ENCODE measurements at regions not wholly inside any gene's neighbourhood (a gene's known extent, or its start where the extent isn't known, plus 50 kb on each side); places are given as distances from the start of the nearest gene placed in this dataset.

GRCh38 chr14:89504091-89504490 lies 87.1 kb upstream of the FOXN3 start:
- TF ChIP-seq CTCF (conservative IDR thresholded peaks at IDR 0.05; ENCODE audit: low read depth, low read length) (no peak), EZH2 (IDR thresholded peaks at IDR 0.05; ENCODE audit: borderline replicate concordance, low read depth, low read length, poor library complexity, severe bottlenecking) (no peak)
